Parathyroid adenoma (tissue), 2 donors: ENCODE measurements at regions not wholly inside any gene's neighbourhood (a gene's known extent, or its start where the extent isn't known, plus 50 kb on each side); places are given as distances from the start of the nearest gene placed in this dataset.
"Not testable (repeated sequence)": the region's sequence is repeated elsewhere in the genome, so short reads cannot be mapped to it uniquely, and the experiment has no call there.

Experiments used
- H2AFZ ChIP-seq: fragments of 300-600 bp; sonication (generic); one replicate; pipeline ENCODE4 v1.7.0; 2017; ENCODE audit warnings: antibody characterized with exemption, mild to moderate bottlenecking
- H3K27ac ChIP-seq: fragments of 300-600 bp; sonication (generic); one replicate; pipeline ENCODE4 v1.7.0; 2017
- H3K27me3 ChIP-seq: fragments of 300-600 bp; sonication (generic); one replicate; pipeline ENCODE4 v1.7.0; 2017; ENCODE audit warnings: low read length; ENCODE audit not compliant: control insufficient read depth, insufficient read depth
- H3K36me3 ChIP-seq: fragments of 300-600 bp; sonication (generic); one replicate; pipeline ENCODE4 v1.7.0; 2017; ENCODE audit warnings: low read length; ENCODE audit not compliant: control insufficient read depth, insufficient read depth
- H3K4me1 ChIP-seq: fragments of 300-600 bp; sonication (generic); one replicate; pipeline ENCODE4 v1.7.0; 2017; ENCODE audit warnings: control low read depth
- H3K4me2 ChIP-seq: fragments of 300-600 bp; sonication (generic); one replicate; pipeline ENCODE4 v1.7.0; 2017; ENCODE audit warnings: low read length
- H3K4me3 ChIP-seq: fragments of 300-600 bp; sonication (generic); one replicate; pipeline ENCODE4 v1.7.0; 2017; ENCODE audit warnings: low read depth, low read length
- H3K79me2 ChIP-seq: fragments of 300-600 bp; sonication (generic); one replicate; pipeline ENCODE4 v1.7.0; 2017; ENCODE audit warnings: control low read depth
- H3K9ac ChIP-seq: fragments of 300-600 bp; sonication (generic); one replicate; pipeline ENCODE4 v1.7.0; 2017; ENCODE audit warnings: mild to moderate bottlenecking
- H3K9me3 ChIP-seq: fragments of 300-600 bp; sonication (generic); one replicate; pipeline ENCODE4 v1.7.0; 2017; ENCODE audit warnings: low read length; ENCODE audit not compliant: control insufficient read depth
- TF ChIP-seq, protein P1 (sequence below): fragments of 300-600 bp; sonication (generic); IDR thresholded peaks from one replicate; pipeline ENCODE4 v1.7.0; 2017; ENCODE audit warnings: antibody characterized with exemption, mild to moderate bottlenecking
- donor health status: primary hyperparathyroidism.

DNA sequence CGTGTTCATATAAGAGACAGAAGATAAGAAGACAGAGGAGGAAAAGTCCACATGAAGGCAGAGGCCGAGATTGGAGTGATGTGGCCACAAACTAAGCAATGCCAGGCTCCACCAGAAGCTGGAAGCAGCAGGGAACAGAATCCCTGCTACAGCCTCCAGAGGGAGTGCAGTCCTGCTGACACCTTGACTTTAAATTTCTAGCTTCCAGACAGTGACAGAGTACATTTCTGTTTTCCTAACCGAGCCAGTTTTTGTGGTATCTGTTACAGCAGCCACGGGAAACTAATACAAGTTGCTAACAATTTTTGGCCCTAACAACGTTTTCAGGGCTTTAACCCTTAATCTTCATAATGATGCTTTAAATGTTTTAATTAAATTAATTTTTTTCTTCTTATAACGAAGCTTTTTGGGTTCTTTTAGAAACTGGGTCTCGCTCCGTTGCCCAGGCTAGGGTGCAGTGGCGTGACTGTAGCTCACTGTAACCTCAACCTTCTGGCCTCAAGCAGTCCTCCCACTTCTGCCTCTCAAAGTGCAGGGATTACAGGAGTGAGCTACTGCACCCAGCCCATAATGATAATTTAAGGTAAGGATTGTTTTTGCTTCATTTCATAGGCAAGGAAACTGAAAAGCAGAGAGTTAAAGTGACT lies 202.3 kb upstream of the PROK2 start:
- H3K27ac ChIP-seq: no peak overlapping the region
- H3K4me2 ChIP-seq: no peak overlapping the region
- H3K4me1 ChIP-seq: no peaks in the 10 kb centered on the region

GRCh38 chr3:71986606-71987005 lies 201.7 kb upstream of the PROK2 start:
- H3K4me3 ChIP-seq: no peak overlapping the region
- H3K9me3 ChIP-seq: no peaks in the 10 kb centered on the region
- TF ChIP-seq, protein P1, sequence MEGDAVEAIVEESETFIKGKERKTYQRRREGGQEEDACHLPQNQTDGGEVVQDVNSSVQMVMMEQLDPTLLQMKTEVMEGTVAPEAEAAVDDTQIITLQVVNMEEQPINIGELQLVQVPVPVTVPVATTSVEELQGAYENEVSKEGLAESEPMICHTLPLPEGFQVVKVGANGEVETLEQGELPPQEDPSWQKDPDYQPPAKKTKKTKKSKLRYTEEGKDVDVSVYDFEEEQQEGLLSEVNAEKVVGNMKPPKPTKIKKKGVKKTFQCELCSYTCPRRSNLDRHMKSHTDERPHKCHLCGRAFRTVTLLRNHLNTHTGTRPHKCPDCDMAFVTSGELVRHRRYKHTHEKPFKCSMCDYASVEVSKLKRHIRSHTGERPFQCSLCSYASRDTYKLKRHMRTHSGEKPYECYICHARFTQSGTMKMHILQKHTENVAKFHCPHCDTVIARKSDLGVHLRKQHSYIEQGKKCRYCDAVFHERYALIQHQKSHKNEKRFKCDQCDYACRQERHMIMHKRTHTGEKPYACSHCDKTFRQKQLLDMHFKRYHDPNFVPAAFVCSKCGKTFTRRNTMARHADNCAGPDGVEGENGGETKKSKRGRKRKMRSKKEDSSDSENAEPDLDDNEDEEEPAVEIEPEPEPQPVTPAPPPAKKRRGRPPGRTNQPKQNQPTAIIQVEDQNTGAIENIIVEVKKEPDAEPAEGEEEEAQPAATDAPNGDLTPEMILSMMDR: no peak
- no peaks in the 10 kb centered on the region for H3K4me1 ChIP-seq
- H3K4me2 ChIP-seq: no peak overlapping the region
- no peaks in the 10 kb centered on the region for H3K36me3 ChIP-seq
- H2AFZ ChIP-seq: no peak overlapping the region
- no peaks in the 10 kb centered on the region for H3K79me2 ChIP-seq
- no peaks in the 10 kb centered on the region for H3K27me3 ChIP-seq
- no peak overlapping the region for H3K9ac ChIP-seq
- no peak overlapping the region for H3K27ac ChIP-seq

More for the DNA sequence above, 202.3 kb upstream of the PROK2 start:
- no peaks in the 10 kb centered on the region for H3K9me3 ChIP-seq
- H3K79me2 ChIP-seq: no peaks in the 10 kb centered on the region
- no peaks in the 10 kb centered on the region for H3K36me3 ChIP-seq
- H3K9ac ChIP-seq: no peak overlapping the region
- no peak overlapping the region for H3K4me3 ChIP-seq
- H3K27me3 ChIP-seq: no peaks in the 10 kb centered on the region
- TF ChIP-seq, protein P1: no peak
- no peak overlapping the region for H2AFZ ChIP-seq

DNA sequence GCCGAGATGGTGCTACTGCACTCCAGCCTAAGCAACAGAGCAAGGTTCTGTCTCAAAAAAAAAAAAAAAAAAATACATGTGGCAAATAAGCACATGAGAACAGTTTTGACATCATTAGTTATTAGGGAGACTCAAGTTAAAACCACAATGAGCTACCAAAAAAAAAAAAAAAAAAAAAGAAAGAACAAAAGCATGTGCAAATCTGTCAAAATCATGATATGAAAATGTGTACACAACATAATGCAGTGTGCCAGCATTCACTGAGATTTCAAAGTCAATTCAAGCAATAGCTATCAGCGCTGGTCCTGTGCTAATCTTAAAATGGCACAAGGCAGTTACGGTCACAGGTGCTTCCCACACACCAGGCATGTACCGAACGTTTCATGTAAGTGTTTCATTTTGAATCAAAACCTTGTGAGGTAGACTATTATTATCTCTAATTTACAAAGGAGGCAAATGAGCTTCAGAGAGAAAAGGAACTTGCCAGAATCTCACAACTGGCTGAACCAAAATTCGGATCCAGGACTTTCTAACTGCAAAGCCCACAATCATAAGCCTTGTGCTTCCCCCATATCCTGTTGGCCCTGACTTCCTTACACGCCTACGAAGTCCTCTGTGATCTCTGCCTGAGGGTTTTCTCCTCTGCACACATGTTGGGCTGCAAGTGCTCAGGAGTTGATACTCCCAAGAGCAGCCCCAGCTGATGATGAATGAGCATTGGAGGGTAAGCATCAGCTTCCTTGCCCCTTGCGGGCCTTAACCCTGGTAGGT lies 200.1 kb upstream of the PROK2 start:
- no peaks in the 10 kb centered on the region for H3K4me1 ChIP-seq
- no peaks in the 10 kb centered on the region for H3K79me2 ChIP-seq
- H3K9ac ChIP-seq: no peak overlapping the region
- no peaks in the 10 kb centered on the region for H3K9me3 ChIP-seq
- H3K27ac ChIP-seq: no peak overlapping the region
- no peaks in the 10 kb centered on the region for H3K27me3 ChIP-seq
- TF ChIP-seq, protein P1: no peak
- H2AFZ ChIP-seq: no peak overlapping the region
- H3K36me3 ChIP-seq: no peaks in the 10 kb centered on the region
- no peak overlapping the region for H3K4me2 ChIP-seq
- H3K4me3 ChIP-seq: no peak overlapping the region

DNA sequence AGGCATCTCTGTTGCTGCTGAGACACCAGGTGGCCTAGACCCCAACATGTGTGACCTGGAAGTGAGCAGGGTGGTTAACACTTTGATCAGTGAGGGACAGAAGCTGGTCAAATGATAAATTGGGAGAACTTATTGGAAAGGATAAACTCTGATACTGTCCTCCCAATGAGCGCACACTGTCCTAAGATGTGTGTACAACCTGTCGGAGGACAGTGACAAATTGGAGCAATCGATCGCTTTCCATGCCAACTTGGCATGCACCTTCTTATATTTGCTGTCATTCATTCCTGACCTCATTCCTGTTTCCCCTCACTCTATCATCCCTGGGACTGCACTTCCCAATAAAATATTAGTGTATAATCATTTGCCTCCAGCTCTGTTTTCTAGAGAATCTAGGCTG lies 198.7 kb upstream of the PROK2 start:
- no peaks in the 10 kb centered on the region for H3K79me2 ChIP-seq
- TF ChIP-seq, protein P1: no peak
- no peaks in the 10 kb centered on the region for H3K9me3 ChIP-seq
- H3K36me3 ChIP-seq: no peaks in the 10 kb centered on the region
- H3K27ac ChIP-seq: no peak overlapping the region
- no peak overlapping the region for H3K4me3 ChIP-seq
- H3K4me1 ChIP-seq: no peaks in the 10 kb centered on the region
- H3K4me2 ChIP-seq: no peak overlapping the region
- no peaks in the 10 kb centered on the region for H3K27me3 ChIP-seq
- no peak overlapping the region for H3K9ac ChIP-seq
- no peak overlapping the region for H2AFZ ChIP-seq

- not testable (repeated sequence) for H3K36me3 ChIP-seq, H2AFZ ChIP-seq, H3K27me3 ChIP-seq, H3K4me1 ChIP-seq, H3K27ac ChIP-seq, H3K4me3 ChIP-seq, H3K79me2 ChIP-seq, H3K9me3 ChIP-seq, H3K9ac ChIP-seq, H3K4me2 ChIP-seq
These were observed 197.7 kb upstream of the PROK2 start for GRCh38 chr3:71982506-71983258.
